Panc1 (cell line): ENCODE measurements at regions not wholly inside any gene's neighbourhood (a gene's known extent, or its start where the extent isn't known, plus 50 kb on each side); places are given as distances from the start of the nearest gene placed in this dataset.

ENCODE experiments used
- ATAC-seq: fragments of 200-7000 bp; cut with Tn5 transposase; 2 replicates; pipeline ENCODE4 v1.9.1; 2020; ENCODE audit warnings: mild to moderate bottlenecking, moderate library complexity
- BruUV-seq: library from RNA; stranded (reverse); fragments of 400-500 nt; replicated peaks from 2 replicates; lab custom pipeline; 2021; lab: Mats Ljungman, UMichigan
- CTCF ChIA-PET: fragments of 300-600 bp; sonication (Branson Sonifier 250); formaldehyde crosslinking; loops from one replicate; lab custom pipeline; 2022; ENCODE audit warnings: antibody characterized with exemption; lab: Charles Lee
- POLR2A ChIA-PET: fragments of 300-600 bp; sonication (Branson Sonifier 250); formaldehyde crosslinking; loops from one replicate; lab custom pipeline; 2022; ENCODE audit warnings: antibody characterized with exemption; lab: Charles Lee
- DNase-seq: peaks from one replicate; pipeline ENCODE4 v3.0.0-alpha.2; 2010; ENCODE audit warnings: low read depth, low spot score
- H3K27ac ChIP-seq: 2 replicates; pipeline ENCODE4 v1.5.1; 2011; ENCODE audit warnings: mild to moderate bottlenecking, low read length, inconsistent platforms
- H3K27me3 ChIP-seq: fragments of 200-500 bp; sonication (Bioruptor generic); 2 replicates; pipeline ENCODE4 v1.6.0; 2014; ENCODE audit warnings: low read length, inconsistent platforms; ENCODE audit not compliant: control insufficient read depth, insufficient read depth
- H3K36me3 ChIP-seq: fragments of 200-500 bp; sonication (Bioruptor generic); 2 replicates; pipeline ENCODE4 v1.5.1; 2014; ENCODE audit warnings: inconsistent platforms, mild to moderate bottlenecking, low read length, moderate library complexity; ENCODE audit not compliant: control insufficient read depth, insufficient read depth
- H3K4me1 ChIP-seq: 2 replicates; pipeline ENCODE4 v1.5.1; 2011; ENCODE audit warnings: inconsistent platforms, mild to moderate bottlenecking, low read length, moderate library complexity; ENCODE audit not compliant: control insufficient read depth, insufficient read depth
- H3K4me3 ChIP-seq, 2 experiments: 2 replicates each; pipeline ENCODE4 v1.5.1; 2011 to 2012; ENCODE audit warnings: low read depth in 2 of 2, low read length in 2 of 2, mild to moderate bottlenecking in 2 of 2, inconsistent platforms in 1 of 2, moderate library complexity in 1 of 2
- H3K9me3 ChIP-seq: fragments of 200-500 bp; sonication (Bioruptor generic); 2 replicates; pipeline ENCODE4 v1.5.1; 2014; ENCODE audit warnings: low read depth, mild to moderate bottlenecking, inconsistent platforms, low read length, moderate library complexity; ENCODE audit not compliant: control insufficient read depth, insufficient read depth
- POLR2AphosphoS5 ChIP-seq: IDR thresholded peaks from 2 replicates; pipeline ENCODE4 v1.6.1; 2012; ENCODE audit warnings: mild to moderate bottlenecking, low read depth, low read length, moderate library complexity
- REST ChIP-seq, 2 experiments: IDR thresholded peaks; 2 replicates each; pipeline ENCODE4 v1.6.1; 2011 to 2012; ENCODE audit warnings: low read depth in 2 of 2, control low read depth in 1 of 2, low read length in 1 of 2, mild to moderate bottlenecking in 1 of 2, moderate library complexity in 1 of 2; ENCODE audit not compliant: insufficient read depth in 1 of 2
- SIN3A ChIP-seq: IDR thresholded peaks from 2 replicates; pipeline ENCODE4 v1.6.1; 2012; ENCODE audit warnings: low read depth, mild to moderate bottlenecking, low read length, moderate library complexity, borderline replicate concordance; ENCODE audit not compliant: insufficient read depth
- TCF7L2 ChIP-seq: IDR thresholded peaks from 2 replicates; pipeline ENCODE4 v1.6.1; 2011; ENCODE audit warnings: mild to moderate bottlenecking, low read depth, low read length, inconsistent platforms
- in situ Hi-C: cut with HindIII; loops from 2 replicates; pipeline ENCODE4 v1.10.0; 2016; ENCODE audit warnings: low sequenced_read_pairs, low pct_unique_long_range_greater_than_20kb
- intact Hi-C: fragments of 100-400 bp; cut with micrococcal nuclease; formaldehyde crosslinking; loops from one replicate; pipeline ENCODE4 v1.10.0; 2022; ENCODE audit not compliant: unreplicated experiment
- TF ChIP-seq, protein P1 (sequence below): fragments of 450-650 bp; IDR thresholded peaks from 2 replicates; pipeline ENCODE4 v1.5.1; 2017; ENCODE audit warnings: mild to moderate bottlenecking

DNA sequence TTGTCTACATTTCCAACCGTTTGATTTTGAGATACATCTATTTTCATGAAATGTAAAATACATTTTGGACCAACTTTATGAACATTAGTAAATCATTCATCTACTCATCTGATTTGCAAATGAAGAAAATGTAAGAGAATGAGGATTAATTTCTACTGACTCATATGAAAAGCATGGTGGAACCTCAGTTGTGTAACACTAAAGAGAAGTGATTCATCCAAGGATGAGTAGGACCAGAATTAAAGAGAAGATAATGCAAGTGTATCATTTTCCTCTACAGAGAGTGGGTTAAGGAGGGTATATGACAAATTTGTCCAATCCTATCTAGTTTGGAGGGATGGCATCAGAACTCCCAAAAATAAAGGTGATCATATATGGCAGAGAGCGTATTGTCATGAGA lies 1967.6 kb downstream of the MRPL39 start:
- no peak overlapping the region for H3K4me3 ChIP-seq
- H3K27me3 ChIP-seq: no peaks in the 10 kb centered on the region
- no peaks in the 10 kb centered on the region for H3K9me3 ChIP-seq
- POLR2A ChIA-PET: no interaction called here
- no peaks in the 10 kb centered on the region for H3K4me1 ChIP-seq
- CTCF ChIA-PET: no interaction called here
- BruUV-seq: no TSS peak
- no peak for ATAC-seq
- no peak overlapping the region for H3K27ac ChIP-seq
- in situ Hi-C loops (no loop called here), intact Hi-C loops (no loop called here)
- no peak for DNase-seq
- H3K36me3 ChIP-seq: no peaks in the 10 kb centered on the region
- TF ChIP-seq POLR2AphosphoS5 (no peak), TCF7L2 (no peak), SIN3A (no peak), REST (IDR thresholded peaks at IDR 0.05; ENCODE audit: insufficient read depth in 1 of 2, low read depth in 2 of 2, low read length in 1 of 2) (no peak)
- TF ChIP-seq, protein P1, sequence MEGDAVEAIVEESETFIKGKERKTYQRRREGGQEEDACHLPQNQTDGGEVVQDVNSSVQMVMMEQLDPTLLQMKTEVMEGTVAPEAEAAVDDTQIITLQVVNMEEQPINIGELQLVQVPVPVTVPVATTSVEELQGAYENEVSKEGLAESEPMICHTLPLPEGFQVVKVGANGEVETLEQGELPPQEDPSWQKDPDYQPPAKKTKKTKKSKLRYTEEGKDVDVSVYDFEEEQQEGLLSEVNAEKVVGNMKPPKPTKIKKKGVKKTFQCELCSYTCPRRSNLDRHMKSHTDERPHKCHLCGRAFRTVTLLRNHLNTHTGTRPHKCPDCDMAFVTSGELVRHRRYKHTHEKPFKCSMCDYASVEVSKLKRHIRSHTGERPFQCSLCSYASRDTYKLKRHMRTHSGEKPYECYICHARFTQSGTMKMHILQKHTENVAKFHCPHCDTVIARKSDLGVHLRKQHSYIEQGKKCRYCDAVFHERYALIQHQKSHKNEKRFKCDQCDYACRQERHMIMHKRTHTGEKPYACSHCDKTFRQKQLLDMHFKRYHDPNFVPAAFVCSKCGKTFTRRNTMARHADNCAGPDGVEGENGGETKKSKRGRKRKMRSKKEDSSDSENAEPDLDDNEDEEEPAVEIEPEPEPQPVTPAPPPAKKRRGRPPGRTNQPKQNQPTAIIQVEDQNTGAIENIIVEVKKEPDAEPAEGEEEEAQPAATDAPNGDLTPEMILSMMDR: no peak

GRCh38 chr21:23638131-23638695 lies 1969.1 kb downstream of the MRPL39 start:
- DNase-seq (no peak), ATAC-seq (no peak)
- no peak overlapping the region for H3K27ac ChIP-seq
- H3K4me1 ChIP-seq: no peaks in the 10 kb centered on the region
- no peaks in the 10 kb centered on the region for H3K27me3 ChIP-seq
- in situ Hi-C loops (no loop called here), intact Hi-C loops (no loop called here)
- ChIA-PET POLR2A (no interaction called here), CTCF (no interaction called here)
- BruUV-seq: no TSS peak
- no peaks in the 10 kb centered on the region for H3K36me3 ChIP-seq
- no peak for TF ChIP-seq SIN3A
- no peak for TF ChIP-seq POLR2AphosphoS5
- no peak for TF ChIP-seq REST (IDR thresholded peaks at IDR 0.05; ENCODE audit: insufficient read depth in 1 of 2, low read depth in 2 of 2, low read length in 1 of 2)
- TF ChIP-seq TCF7L2: no peak
- no peaks in the 10 kb centered on the region for H3K9me3 ChIP-seq
- H3K4me3 ChIP-seq: no peak overlapping the region
